A673 (cell line): ENCODE measurements at regions not wholly inside any gene's neighbourhood (a gene's known extent, or its start where the extent isn't known, plus 50 kb on each side); places are given as distances from the start of the nearest gene placed in this dataset.
"Not testable (repeated sequence)": the region's sequence is repeated elsewhere in the genome, so short reads cannot be mapped to it uniquely, and the experiment has no call there.

ENCODE experiments used
- EZH2 ChIP-seq: fragments of 200-600 bp; sonication (generic); IDR thresholded peaks from 2 replicates; pipeline ENCODE4 v1.6.1; 2017; ENCODE audit warnings: borderline replicate concordance, low read depth, mild to moderate bottlenecking, mixed read lengths, antibody characterized with exemption, low read length; ENCODE audit not compliant: poor library complexity, severe bottlenecking
- TF ChIP-seq, protein P1 (sequence below): fragments of 300-800, 200-600 bp; sonication (generic); conservative IDR thresholded peaks from 2 replicates; pipeline ENCODE4 v1.5.1; 2017; ENCODE audit warnings: low read depth, mild to moderate bottlenecking, antibody characterized with exemption, low read length, moderate library complexity, mixed read lengths

DNA sequence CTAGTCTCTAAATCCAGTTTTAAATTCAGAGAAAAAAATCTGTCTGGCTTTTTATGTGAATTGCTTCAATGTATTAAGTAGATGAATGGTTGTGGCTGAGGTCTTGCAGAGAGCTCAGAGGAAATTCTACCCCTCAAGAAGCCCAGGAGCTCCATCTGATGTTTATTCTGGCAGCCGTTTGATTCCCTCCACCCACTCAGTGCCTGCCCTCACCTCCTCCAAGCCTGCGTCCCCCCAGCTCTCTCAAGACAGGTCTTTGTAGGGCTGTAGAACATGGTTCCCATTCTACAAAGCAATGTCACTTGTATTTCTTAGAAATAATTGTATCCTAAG lies 366.3 kb downstream of the ANAPC1 start:
- TF ChIP-seq, protein P1, sequence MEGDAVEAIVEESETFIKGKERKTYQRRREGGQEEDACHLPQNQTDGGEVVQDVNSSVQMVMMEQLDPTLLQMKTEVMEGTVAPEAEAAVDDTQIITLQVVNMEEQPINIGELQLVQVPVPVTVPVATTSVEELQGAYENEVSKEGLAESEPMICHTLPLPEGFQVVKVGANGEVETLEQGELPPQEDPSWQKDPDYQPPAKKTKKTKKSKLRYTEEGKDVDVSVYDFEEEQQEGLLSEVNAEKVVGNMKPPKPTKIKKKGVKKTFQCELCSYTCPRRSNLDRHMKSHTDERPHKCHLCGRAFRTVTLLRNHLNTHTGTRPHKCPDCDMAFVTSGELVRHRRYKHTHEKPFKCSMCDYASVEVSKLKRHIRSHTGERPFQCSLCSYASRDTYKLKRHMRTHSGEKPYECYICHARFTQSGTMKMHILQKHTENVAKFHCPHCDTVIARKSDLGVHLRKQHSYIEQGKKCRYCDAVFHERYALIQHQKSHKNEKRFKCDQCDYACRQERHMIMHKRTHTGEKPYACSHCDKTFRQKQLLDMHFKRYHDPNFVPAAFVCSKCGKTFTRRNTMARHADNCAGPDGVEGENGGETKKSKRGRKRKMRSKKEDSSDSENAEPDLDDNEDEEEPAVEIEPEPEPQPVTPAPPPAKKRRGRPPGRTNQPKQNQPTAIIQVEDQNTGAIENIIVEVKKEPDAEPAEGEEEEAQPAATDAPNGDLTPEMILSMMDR = not testable (repeated sequence)
- TF ChIP-seq EZH2 = not testable (repeated sequence)
